Gastrocnemius medialis (tissue), 4 donors: ENCODE measurements at regions not wholly inside any gene's neighbourhood (a gene's known extent, or its start where the extent isn't known, plus 50 kb on each side); places are given as distances from the start of the nearest gene placed in this dataset.

Source experiments
- ATAC-seq, 2 donors: fragments of 150-250 bp; one replicate each; pipeline ENCODE4 v1.9.1; 2016
- DNase-seq, 2 donors: peaks; one replicate each; pipeline ENCODE4 v3.0.0-alpha.2; 2019
- H3K27ac ChIP-seq, 4 donors: fragments of 200-600 bp; sonication (generic); 1 replicate in 1 of 4; 2 replicates in 3 of 4; pipeline ENCODE4 v1.5.1; 2016 to 2018; ENCODE audit warnings: mild to moderate bottlenecking in 2 of 4, moderate library complexity in 1 of 4
- H3K27me3 ChIP-seq, 3 donors: fragments of 200-600 bp; sonication (generic) in 2 of 3; 1 replicate in 1 of 3; 2 replicates in 2 of 3; pipeline versions ENCODE4 v1.5.1 to v1.6.0; 2016 to 2019; ENCODE audit warnings: mild to moderate bottlenecking in 1 of 3, moderate library complexity in 1 of 3
- H3K36me3 ChIP-seq, 2 donors: fragments of 200-600 bp; sonication (generic) in 1 of 2; one replicate each; pipeline ENCODE4 v1.5.1; 2017 to 2018
- H3K4me1 ChIP-seq, 2 donors: fragments of 200-600 bp; sonication (generic) in 1 of 2; one replicate each; pipeline ENCODE4 v1.5.1; 2016 to 2017; ENCODE audit warnings: mild to moderate bottlenecking in 2 of 2
- H3K4me3 ChIP-seq, 4 donors: fragments of 200-600 bp; sonication (generic) in 3 of 4; 1 replicate in 1 of 4; 2 replicates in 3 of 4; pipeline ENCODE4 v1.5.1; 2016 to 2019; ENCODE audit warnings: mild to moderate bottlenecking in 2 of 4
- H3K9me3 ChIP-seq, 3 donors: fragments of 200-600 bp; sonication (generic) in 2 of 3; 1 replicate in 1 of 3; 2 replicates in 2 of 3; pipeline ENCODE4 v1.5.1; 2016 to 2019
- CTCF ChIP-seq, 5 experiments: fragments of 450-650 bp in 3 of 5; fragments of 200-600 bp in 2 of 5; sonication (generic) in 2 of 5; IDR thresholded peaks in 4 of 5; conservative IDR thresholded peaks in 1 of 5; 1 replicate in 4 of 5; 2 replicates in 1 of 5; pipeline ENCODE4 v1.5.1; 2016 to 2019; ENCODE audit warnings: antibody characterized with exemption in 5 of 5, mild to moderate bottlenecking in 3 of 5, moderate library complexity in 3 of 5
- POLR2A ChIP-seq, 2 donors: fragments of 450-650 bp; IDR thresholded peaks; one replicate each; pipeline ENCODE4 v1.6.1; 2017; ENCODE audit warnings: antibody characterized with exemption in 2 of 2, mild to moderate bottlenecking in 2 of 2, moderate library complexity in 2 of 2
- in situ Hi-C, 4 donors: fragments of 200-750 bp; cut with MboI; loops; one replicate each; pipeline versions ENCODE4 v1.15.0 to v1.8.0; 2017; ENCODE audit warnings: low sequenced_read_pairs in 4 of 4
- intact Hi-C: fragments of 100-400 bp; cut with DNase I; formaldehyde crosslinking; loops from one replicate; pipeline ENCODE4 v1.15.1; 2023; ENCODE audit warnings: low total_unique reads

GRCh38 chr6:85323435-85324040 is 126.3 kb upstream of the NT5E start:
- no peaks in the 10 kb centered on the region for H3K27me3 ChIP-seq
- DNase-seq: peak; percentile 6 to 24
- TF ChIP-seq CTCF (IDR thresholded peaks at IDR 0.05 in 4 of 5, conservative IDR thresholded peaks at IDR 0.05 in 1 of 5) (peak; percentile 19 to 60 (median 45)), POLR2A (IDR thresholded peaks at IDR 0.05) (no peak)
- in situ Hi-C loops (no loop called here), intact Hi-C loops (no loop called here)
- no peaks in the 10 kb centered on the region for H3K4me1 ChIP-seq
- no peak for ATAC-seq
- no peak overlapping the region for H3K4me3 ChIP-seq
- no peaks in the 10 kb centered on the region for H3K36me3 ChIP-seq
- no peaks in the 10 kb centered on the region for H3K9me3 ChIP-seq
- no peak overlapping the region for H3K27ac ChIP-seq

- in situ Hi-C loops: no loop called here
- H3K4me3 ChIP-seq: no peak overlapping the region
- no peaks in the 10 kb centered on the region for H3K36me3 ChIP-seq
- H3K9me3 ChIP-seq: no peaks in the 10 kb centered on the region
- DNase-seq (no peak), ATAC-seq (no peak)
- TF ChIP-seq POLR2A (IDR thresholded peaks at IDR 0.05): no peak
- H3K4me1 ChIP-seq: no peaks in the 10 kb centered on the region
- no peaks in the 10 kb centered on the region for H3K27me3 ChIP-seq
- intact Hi-C loops: no loop called here
- no peak overlapping the region for H3K27ac ChIP-seq
Observed at GRCh38 chr6:85322446-85323105, 127.3 kb upstream of the NT5E start.

- Histone ChIP-seq H3K4me3 (no peak overlapping the region), H3K27ac (no peak overlapping the region), H3K27me3 (no peaks in the 10 kb centered on the region), H3K36me3 (no peaks in the 10 kb centered on the region), H3K9me3 (no peaks in the 10 kb centered on the region), H3K4me1 (no peaks in the 10 kb centered on the region)
- no peak for DNase-seq
- no peak for ATAC-seq
- in situ Hi-C loops: no loop called here
- TF ChIP-seq POLR2A (IDR thresholded peaks at IDR 0.05) (no peak), CTCF (IDR thresholded peaks at IDR 0.05 in 4 of 5, conservative IDR thresholded peaks at IDR 0.05 in 1 of 5) (no peak)
- intact Hi-C loops: no loop called here
Observed at GRCh38 chr6:85321906-85322305, 128.0 kb upstream of the NT5E start.

GRCh38 chr6:85314586-85314985 is 135.3 kb upstream of the NT5E start:
- no peaks in the 10 kb centered on the region for H3K36me3 ChIP-seq
- H3K4me1 ChIP-seq: no peaks in the 10 kb centered on the region
- TF ChIP-seq POLR2A (IDR thresholded peaks at IDR 0.05) (no peak), CTCF (IDR thresholded peaks at IDR 0.05 in 4 of 5, conservative IDR thresholded peaks at IDR 0.05 in 1 of 5) (no peak)
- DNase-seq (no peak), ATAC-seq (no peak)
- intact Hi-C loops (no loop called here), in situ Hi-C loops (no loop called here)
- no peak overlapping the region for H3K4me3 ChIP-seq
- H3K27me3 ChIP-seq: no peaks in the 10 kb centered on the region
- no peak overlapping the region for H3K27ac ChIP-seq
- no peaks in the 10 kb centered on the region for H3K9me3 ChIP-seq

- DNase-seq (no peak), ATAC-seq (no peak)
- Histone ChIP-seq H3K36me3 (no peaks in the 10 kb centered on the region), H3K9me3 (no peaks in the 10 kb centered on the region), H3K4me1 (no peaks in the 10 kb centered on the region), H3K27ac (no peak overlapping the region), H3K27me3 (no peaks in the 10 kb centered on the region), H3K4me3 (no peak overlapping the region)
- in situ Hi-C loops: no loop called here
- TF ChIP-seq CTCF (IDR thresholded peaks at IDR 0.05 in 4 of 5, conservative IDR thresholded peaks at IDR 0.05 in 1 of 5) (no peak), POLR2A (IDR thresholded peaks at IDR 0.05) (no peak)
- intact Hi-C loops: no loop called here
Observed at GRCh38 chr6:85300581-85300980, 149.3 kb upstream of the NT5E start.
